GM12878 (cell line): ENCODE measurements at regions not wholly inside any gene's neighbourhood (a gene's known extent, or its start where the extent isn't known, plus 50 kb on each side); places are given as distances from the start of the nearest gene placed in this dataset.

Experiments
- FOXM1 ChIP-seq: IDR thresholded peaks from 2 replicates; pipeline ENCODE4 v1.6.1; 2012; ENCODE audit warnings: low read depth, mild to moderate bottlenecking, inconsistent platforms, low read length, moderate library complexity
- HDAC6 ChIP-seq: fragments of 200-600 bp; sonication (generic); IDR thresholded peaks from one replicate; pipeline ENCODE4 v1.8.0; 2017; ENCODE audit warnings: antibody characterized with exemption; ENCODE audit not compliant: unreplicated experiment
- IRF4 ChIP-seq: IDR thresholded peaks from 2 replicates; pipeline ENCODE4 v1.6.1; 2011; ENCODE audit warnings: low read depth, low read length
- PAX5 ChIP-seq: IDR thresholded peaks from 2 replicates; pipeline ENCODE4 v1.6.1; 2011; ENCODE audit warnings: low read depth, low read length, borderline replicate concordance
- RBBP5 ChIP-seq: fragments of 200-600 bp; sonication (generic); conservative IDR thresholded peaks from 2 replicates; pipeline ENCODE4 v1.6.1; 2016
- SRF ChIP-seq, 2 experiments: IDR thresholded peaks; 2 replicates each; pipeline ENCODE4 v1.6.1; 2011; ENCODE audit warnings: low read depth in 2 of 2, low read length in 2 of 2, mild to moderate bottlenecking in 1 of 2, moderate library complexity in 1 of 2
- STAT3 ChIP-seq: IDR thresholded peaks from 2 replicates; pipeline ENCODE4 v1.6.1; 2011; ENCODE audit warnings: low read depth, low read length, improper control_type of control experiment
- TAF1 ChIP-seq: IDR thresholded peaks from 2 replicates; pipeline ENCODE4 v1.6.1; 2011; ENCODE audit warnings: mild to moderate bottlenecking, low read depth, low read length, borderline replicate concordance
- TARDBP ChIP-seq: IDR thresholded peaks from 2 replicates; pipeline ENCODE4 v1.6.1; 2016; ENCODE audit warnings: borderline replicate concordance
- USF1 ChIP-seq: IDR thresholded peaks from 2 replicates; pipeline ENCODE4 v1.6.1; 2011; ENCODE audit warnings: borderline replicate concordance, low read depth, mild to moderate bottlenecking, moderate library complexity, mixed read lengths, low read length; ENCODE audit not compliant: insufficient read depth; ENCODE audit errors: extremely low read length
- ZBED1 ChIP-seq: IDR thresholded peaks from 2 replicates; pipeline ENCODE4 v1.6.1; 2016; ENCODE audit warnings: borderline replicate concordance
- TF ChIP-seq, protein P1 (sequence below): IDR thresholded peaks from 2 replicates; pipeline ENCODE4 v1.6.1; 2011; ENCODE audit warnings: mild to moderate bottlenecking, low read depth, low read length, moderate library complexity; ENCODE audit not compliant: insufficient replicate concordance
- TF ChIP-seq, protein P2 (sequence below): IDR thresholded peaks from 2 replicates; pipeline ENCODE4 v1.6.1; 2012; ENCODE audit warnings: mild to moderate bottlenecking, low read depth, low read length
- TF ChIP-seq, protein P3 (sequence below): IDR thresholded peaks from 2 replicates; pipeline ENCODE4 v1.6.1; 2011; ENCODE audit warnings: low read depth, low read length, improper control_type of control experiment, borderline replicate concordance
- TF ChIP-seq, protein P4 (sequence below): IDR thresholded peaks from 2 replicates; pipeline ENCODE4 v1.6.1; 2012; ENCODE audit warnings: low read length, inconsistent platforms
- TF ChIP-seq, protein P5 (sequence below), 3 experiments: IDR thresholded peaks in 2 of 3; conservative IDR thresholded peaks in 1 of 3; 2 replicates each; pipeline ENCODE4 v1.5.1; 2011; ENCODE audit warnings: low read depth in 3 of 3, low read length in 3 of 3, mild to moderate bottlenecking in 3 of 3, control low read depth in 2 of 3, moderate library complexity in 2 of 3, inconsistent platforms in 1 of 3, mixed read lengths in 1 of 3; ENCODE audit not compliant: control insufficient read depth in 2 of 3, insufficient read depth in 1 of 3; ENCODE audit errors: extremely low read depth in 1 of 3
- TF ChIP-seq, protein P6 (sequence below): IDR thresholded peaks from 2 replicates; pipeline ENCODE4 v1.6.1; 2012; ENCODE audit warnings: low read depth, low read length, improper control_type of control experiment

GRCh38 chr6:12356983-12357972, 67.1 kb downstream of the EDN1 start (continued):
- peak; percentile 67; the same call in 1 of the 2 replicates for TF ChIP-seq PAX5
- TF ChIP-seq, protein P1, sequence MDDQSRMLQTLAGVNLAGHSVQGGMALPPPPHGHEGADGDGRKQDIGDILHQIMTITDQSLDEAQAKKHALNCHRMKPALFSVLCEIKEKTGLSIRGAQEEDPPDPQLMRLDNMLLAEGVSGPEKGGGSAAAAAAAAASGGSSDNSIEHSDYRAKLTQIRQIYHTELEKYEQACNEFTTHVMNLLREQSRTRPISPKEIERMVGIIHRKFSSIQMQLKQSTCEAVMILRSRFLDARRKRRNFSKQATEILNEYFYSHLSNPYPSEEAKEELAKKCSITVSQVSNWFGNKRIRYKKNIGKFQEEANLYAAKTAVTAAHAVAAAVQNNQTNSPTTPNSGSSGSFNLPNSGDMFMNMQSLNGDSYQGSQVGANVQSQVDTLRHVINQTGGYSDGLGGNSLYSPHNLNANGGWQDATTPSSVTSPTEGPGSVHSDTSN, result no peak
- no peak; the same call in 1 of the 2 replicates for TF ChIP-seq ZBED1
- TF ChIP-seq TAF1, result no peak
- TF ChIP-seq HDAC6, result no peak
- no peak for TF ChIP-seq RBBP5
- TF ChIP-seq FOXM1, result no peak
- TF ChIP-seq, protein P2, sequence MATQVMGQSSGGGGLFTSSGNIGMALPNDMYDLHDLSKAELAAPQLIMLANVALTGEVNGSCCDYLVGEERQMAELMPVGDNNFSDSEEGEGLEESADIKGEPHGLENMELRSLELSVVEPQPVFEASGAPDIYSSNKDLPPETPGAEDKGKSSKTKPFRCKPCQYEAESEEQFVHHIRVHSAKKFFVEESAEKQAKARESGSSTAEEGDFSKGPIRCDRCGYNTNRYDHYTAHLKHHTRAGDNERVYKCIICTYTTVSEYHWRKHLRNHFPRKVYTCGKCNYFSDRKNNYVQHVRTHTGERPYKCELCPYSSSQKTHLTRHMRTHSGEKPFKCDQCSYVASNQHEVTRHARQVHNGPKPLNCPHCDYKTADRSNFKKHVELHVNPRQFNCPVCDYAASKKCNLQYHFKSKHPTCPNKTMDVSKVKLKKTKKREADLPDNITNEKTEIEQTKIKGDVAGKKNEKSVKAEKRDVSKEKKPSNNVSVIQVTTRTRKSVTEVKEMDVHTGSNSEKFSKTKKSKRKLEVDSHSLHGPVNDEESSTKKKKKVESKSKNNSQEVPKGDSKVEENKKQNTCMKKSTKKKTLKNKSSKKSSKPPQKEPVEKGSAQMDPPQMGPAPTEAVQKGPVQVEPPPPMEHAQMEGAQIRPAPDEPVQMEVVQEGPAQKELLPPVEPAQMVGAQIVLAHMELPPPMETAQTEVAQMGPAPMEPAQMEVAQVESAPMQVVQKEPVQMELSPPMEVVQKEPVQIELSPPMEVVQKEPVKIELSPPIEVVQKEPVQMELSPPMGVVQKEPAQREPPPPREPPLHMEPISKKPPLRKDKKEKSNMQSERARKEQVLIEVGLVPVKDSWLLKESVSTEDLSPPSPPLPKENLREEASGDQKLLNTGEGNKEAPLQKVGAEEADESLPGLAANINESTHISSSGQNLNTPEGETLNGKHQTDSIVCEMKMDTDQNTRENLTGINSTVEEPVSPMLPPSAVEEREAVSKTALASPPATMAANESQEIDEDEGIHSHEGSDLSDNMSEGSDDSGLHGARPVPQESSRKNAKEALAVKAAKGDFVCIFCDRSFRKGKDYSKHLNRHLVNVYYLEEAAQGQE, result no peak
- TF ChIP-seq, protein P3, sequence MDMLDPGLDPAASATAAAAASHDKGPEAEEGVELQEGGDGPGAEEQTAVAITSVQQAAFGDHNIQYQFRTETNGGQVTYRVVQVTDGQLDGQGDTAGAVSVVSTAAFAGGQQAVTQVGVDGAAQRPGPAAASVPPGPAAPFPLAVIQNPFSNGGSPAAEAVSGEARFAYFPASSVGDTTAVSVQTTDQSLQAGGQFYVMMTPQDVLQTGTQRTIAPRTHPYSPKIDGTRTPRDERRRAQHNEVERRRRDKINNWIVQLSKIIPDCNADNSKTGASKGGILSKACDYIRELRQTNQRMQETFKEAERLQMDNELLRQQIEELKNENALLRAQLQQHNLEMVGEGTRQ, result no peak
- TF ChIP-seq TARDBP, result no peak
- TF ChIP-seq SRF (IDR thresholded peaks at IDR 0.05; ENCODE audit: low read depth in 2 of 2, low read length in 2 of 2), result no peak
- TF ChIP-seq IRF4, result peak; percentile 91
- TF ChIP-seq USF1, result no peak
- TF ChIP-seq, protein P4, sequence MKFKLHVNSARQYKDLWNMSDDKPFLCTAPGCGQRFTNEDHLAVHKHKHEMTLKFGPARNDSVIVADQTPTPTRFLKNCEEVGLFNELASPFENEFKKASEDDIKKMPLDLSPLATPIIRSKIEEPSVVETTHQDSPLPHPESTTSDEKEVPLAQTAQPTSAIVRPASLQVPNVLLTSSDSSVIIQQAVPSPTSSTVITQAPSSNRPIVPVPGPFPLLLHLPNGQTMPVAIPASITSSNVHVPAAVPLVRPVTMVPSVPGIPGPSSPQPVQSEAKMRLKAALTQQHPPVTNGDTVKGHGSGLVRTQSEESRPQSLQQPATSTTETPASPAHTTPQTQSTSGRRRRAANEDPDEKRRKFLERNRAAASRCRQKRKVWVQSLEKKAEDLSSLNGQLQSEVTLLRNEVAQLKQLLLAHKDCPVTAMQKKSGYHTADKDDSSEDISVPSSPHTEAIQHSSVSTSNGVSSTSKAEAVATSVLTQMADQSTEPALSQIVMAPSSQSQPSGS, result peak; percentile 42; the same call in 1 of the 2 replicates
- TF ChIP-seq, protein P5, sequence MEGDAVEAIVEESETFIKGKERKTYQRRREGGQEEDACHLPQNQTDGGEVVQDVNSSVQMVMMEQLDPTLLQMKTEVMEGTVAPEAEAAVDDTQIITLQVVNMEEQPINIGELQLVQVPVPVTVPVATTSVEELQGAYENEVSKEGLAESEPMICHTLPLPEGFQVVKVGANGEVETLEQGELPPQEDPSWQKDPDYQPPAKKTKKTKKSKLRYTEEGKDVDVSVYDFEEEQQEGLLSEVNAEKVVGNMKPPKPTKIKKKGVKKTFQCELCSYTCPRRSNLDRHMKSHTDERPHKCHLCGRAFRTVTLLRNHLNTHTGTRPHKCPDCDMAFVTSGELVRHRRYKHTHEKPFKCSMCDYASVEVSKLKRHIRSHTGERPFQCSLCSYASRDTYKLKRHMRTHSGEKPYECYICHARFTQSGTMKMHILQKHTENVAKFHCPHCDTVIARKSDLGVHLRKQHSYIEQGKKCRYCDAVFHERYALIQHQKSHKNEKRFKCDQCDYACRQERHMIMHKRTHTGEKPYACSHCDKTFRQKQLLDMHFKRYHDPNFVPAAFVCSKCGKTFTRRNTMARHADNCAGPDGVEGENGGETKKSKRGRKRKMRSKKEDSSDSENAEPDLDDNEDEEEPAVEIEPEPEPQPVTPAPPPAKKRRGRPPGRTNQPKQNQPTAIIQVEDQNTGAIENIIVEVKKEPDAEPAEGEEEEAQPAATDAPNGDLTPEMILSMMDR (IDR thresholded peaks at IDR 0.05 in 2 of 3, conservative IDR thresholded peaks at IDR 0.05 in 1 of 3; ENCODE audit: control insufficient read depth in 2 of 3, extremely low read depth in 1 of 3, insufficient read depth in 1 of 3, low read depth in 3 of 3, low read length in 3 of 3), result peak in 1 of 3 experiments; percentile 20; a peak in 2 of 6 replicates
- TF ChIP-seq, protein P6, sequence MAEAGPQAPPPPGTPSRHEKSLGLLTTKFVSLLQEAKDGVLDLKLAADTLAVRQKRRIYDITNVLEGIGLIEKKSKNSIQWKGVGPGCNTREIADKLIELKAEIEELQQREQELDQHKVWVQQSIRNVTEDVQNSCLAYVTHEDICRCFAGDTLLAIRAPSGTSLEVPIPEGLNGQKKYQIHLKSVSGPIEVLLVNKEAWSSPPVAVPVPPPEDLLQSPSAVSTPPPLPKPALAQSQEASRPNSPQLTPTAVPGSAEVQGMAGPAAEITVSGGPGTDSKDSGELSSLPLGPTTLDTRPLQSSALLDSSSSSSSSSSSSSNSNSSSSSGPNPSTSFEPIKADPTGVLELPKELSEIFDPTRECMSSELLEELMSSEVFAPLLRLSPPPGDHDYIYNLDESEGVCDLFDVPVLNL, result no peak
- no peak for TF ChIP-seq STAT3
